HFF-Myc (cell line): ENCODE measurements at regions not wholly inside any gene's neighbourhood (a gene's known extent, or its start where the extent isn't known, plus 50 kb on each side); places are given as distances from the start of the nearest gene placed in this dataset.

Source experiments
- DNase-seq: peaks from one replicate; pipeline ENCODE4 v3.0.0-alpha.2; 2011; ENCODE audit warnings: low read depth; ENCODE audit errors: extremely low read depth
- H3K4me3 ChIP-seq: replicated peaks from 2 replicates; pipeline ENCODE4 v1.5.1; 2011; ENCODE audit warnings: low read depth, mild to moderate bottlenecking, control low read depth, low read length
- TF ChIP-seq, protein P1 (sequence below): IDR thresholded peaks from 2 replicates; pipeline ENCODE4 v1.5.1; 2012; ENCODE audit warnings: mild to moderate bottlenecking, low read depth, low read length, control low read depth; ENCODE audit errors: missing control alignments

DNA sequence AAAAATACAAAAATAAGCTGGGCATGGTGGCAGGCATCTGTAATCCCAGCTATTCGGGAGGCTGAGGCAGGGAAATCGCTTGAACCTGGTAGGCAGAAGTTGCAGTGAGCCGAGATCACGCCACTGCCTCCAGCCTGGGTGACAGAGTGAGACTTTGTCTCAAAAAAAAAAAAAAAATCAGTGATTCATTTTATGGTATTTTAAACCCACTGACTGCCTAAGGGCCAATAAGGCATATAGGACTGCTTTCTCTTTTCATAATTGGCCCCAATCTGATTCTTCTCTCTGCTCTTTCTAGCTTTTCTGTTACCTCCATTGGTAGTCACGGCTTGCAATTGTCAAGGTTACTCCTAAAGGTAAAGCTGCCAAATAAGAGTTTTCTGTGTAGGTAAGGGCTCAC is 60.2 kb upstream of the ADGRF1 start:
- no peak for DNase-seq
- TF ChIP-seq, protein P1, sequence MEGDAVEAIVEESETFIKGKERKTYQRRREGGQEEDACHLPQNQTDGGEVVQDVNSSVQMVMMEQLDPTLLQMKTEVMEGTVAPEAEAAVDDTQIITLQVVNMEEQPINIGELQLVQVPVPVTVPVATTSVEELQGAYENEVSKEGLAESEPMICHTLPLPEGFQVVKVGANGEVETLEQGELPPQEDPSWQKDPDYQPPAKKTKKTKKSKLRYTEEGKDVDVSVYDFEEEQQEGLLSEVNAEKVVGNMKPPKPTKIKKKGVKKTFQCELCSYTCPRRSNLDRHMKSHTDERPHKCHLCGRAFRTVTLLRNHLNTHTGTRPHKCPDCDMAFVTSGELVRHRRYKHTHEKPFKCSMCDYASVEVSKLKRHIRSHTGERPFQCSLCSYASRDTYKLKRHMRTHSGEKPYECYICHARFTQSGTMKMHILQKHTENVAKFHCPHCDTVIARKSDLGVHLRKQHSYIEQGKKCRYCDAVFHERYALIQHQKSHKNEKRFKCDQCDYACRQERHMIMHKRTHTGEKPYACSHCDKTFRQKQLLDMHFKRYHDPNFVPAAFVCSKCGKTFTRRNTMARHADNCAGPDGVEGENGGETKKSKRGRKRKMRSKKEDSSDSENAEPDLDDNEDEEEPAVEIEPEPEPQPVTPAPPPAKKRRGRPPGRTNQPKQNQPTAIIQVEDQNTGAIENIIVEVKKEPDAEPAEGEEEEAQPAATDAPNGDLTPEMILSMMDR, result no peak
- H3K4me3 ChIP-seq, result no peak overlapping the region

DNA sequence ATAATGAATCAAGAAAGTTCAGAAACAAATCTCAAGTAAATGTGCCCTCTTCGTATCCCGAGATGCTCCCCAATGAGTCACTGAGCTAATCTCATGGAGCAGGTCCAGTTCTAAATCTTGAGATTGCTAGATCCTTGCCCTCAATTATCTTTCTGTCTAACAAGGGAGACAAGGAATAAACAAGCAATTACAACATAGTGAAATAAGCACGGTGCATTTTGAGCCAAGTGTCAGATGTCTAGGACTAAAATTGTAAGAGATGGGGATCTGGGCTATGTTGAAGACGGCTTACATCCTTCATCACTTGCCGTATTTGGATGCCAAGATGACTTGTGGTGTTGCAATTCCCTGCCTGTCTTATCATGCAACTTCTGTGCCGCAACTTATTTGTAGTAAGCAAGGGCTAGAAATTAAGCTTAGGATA is 56.5 kb upstream of the ADGRF1 start:
- no peak overlapping the region for H3K4me3 ChIP-seq
- no peak for DNase-seq
- TF ChIP-seq, protein P1, result no peak

DNA sequence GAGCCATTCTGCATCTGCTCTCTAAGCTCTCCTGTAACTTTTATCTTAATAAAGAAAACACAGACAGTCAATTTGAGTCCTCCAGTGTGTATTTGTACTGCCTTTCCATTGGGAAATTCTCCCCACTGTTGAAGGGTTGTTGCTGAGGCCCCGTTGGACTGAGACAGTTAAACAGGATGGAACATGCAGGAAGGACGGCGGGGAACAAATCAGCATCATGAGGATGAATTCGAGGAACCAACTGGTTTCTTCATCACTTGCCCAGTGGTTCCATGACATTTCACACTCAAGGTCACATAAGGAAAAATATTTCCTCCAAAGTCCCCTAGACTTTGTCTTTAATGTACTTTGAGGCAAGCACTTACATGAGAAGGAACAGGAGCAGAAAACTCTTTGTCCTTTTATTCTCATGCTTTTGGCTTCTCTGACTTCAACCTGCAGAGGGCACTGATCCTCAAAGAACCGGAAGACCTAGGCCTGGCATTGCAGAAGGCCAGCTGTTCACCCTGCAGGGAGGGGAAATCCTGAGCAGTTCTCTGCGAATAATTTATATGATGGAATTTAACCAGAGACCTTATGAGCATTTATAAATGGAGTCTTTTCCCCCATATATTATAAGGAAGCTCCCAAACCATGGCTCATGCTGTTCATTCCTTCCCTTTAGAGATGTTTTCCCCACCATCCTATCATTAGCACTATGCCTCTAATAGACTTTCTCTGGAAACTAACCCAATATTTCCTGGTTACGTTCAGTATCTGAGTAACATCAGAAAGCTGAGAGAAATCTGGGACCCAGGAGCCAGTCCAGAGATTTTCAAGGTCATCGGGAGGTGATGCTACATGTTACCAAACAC is 55.2 kb upstream of the ADGRF1 start:
- H3K4me3 ChIP-seq, result no peak overlapping the region
- TF ChIP-seq, protein P1, result peak; percentile 75
- peak; percentile 66 for DNase-seq

DNA sequence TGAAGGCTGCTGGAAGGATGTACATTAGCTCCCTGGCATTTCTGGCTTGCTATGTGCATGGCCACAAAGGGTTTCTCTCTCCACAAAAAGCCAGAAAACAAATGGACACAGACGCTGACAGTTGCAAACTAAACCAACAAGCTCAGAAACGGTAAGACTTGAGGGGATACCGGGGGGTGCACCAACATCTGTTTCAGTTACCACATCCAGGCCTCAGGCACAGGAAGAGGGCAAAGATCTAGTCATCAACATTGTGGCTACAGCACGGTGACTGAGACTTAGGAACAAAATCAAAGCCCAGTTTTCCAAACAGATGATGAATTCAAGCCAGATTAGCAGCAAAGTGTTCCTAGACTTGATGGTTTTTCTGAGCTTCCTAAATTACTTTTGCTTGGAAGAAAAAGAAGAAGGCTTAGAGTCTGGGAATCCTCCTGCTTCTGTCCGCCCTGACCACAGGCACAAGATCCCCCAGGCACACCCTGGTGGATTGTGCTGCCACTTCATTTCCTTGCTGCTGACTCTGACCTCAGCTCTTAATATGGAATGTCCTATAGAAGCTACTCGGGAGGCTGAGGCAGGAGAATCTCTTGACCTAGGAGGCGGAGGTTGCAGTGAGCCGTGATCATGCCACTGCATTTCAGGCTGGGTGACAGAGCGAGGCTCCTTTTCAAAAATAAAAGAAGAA is 54.2 kb upstream of the ADGRF1 start:
- H3K4me3 ChIP-seq, result no peak overlapping the region
- TF ChIP-seq, protein P1, result no peak
- DNase-seq, result no peak

DNA sequence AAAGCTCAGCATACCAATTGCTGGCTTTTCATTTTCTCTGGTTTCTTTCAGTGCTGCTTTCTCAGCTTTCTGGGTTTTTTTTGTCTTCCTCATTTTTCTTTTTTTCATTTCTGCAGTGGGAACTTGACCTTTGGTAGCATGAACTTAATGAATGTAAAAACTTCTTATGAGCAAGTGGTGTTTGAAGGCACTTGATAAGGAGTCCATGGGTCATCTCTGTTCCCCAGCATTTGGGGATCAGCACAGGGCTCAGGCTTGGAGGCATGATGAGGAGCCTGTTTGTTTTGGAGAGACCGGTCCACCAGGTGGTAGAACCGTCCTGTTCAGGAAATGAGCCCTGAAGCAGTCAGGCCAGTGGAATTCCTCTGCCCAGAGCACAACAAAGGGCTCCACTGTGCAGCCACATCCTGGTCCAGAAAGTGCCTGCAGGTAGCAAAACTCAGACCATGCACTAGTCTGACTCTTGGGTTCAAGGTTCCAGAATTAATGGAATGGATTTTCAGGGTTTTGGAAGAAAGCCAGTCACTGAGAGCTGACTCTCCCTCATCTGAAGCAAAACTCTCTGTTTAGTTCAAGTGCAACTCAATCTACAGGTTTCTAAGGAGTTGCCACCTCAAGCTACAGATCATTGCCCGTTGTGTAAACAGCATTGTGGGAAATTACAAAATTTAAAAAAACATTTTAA is 52.3 kb upstream of the ADGRF1 start:
- DNase-seq, result no peak

DNA sequence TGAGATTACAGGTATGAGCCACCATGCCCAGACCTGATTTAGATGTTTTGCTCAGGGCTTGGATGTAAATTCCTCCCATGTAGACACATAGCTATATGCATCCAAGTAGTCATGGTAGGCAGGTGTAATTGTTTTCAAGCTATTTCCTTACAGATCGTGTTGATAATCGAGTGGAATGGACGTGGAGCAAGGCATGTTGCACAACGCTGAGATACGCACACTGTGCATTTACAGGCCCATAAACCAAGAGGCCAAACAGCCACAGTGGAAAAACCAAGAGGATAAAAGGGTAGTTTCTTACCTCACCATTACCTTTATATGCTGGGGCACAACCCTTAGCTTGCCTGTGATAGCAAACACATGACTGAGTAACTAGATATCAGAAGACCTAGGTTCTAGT is 51.0 kb upstream of the ADGRF1 start:
- TF ChIP-seq, protein P1, result no peak
- no peak for DNase-seq

More for the DNA sequence above, 52.3 kb upstream of the ADGRF1 start:
- no peak overlapping the region for H3K4me3 ChIP-seq
- TF ChIP-seq, protein P1, result no peak

More for the DNA sequence above, 51.0 kb upstream of the ADGRF1 start:
- no peak overlapping the region for H3K4me3 ChIP-seq
